Loucy (cell line): ENCODE measurements at regions not wholly inside any gene's neighbourhood (a gene's known extent, or its start where the extent isn't known, plus 50 kb on each side); places are given as distances from the start of the nearest gene placed in this dataset.

Source experiments
- CTCF ChIP-seq: fragments of 200-600 bp; sonication (generic); conservative IDR thresholded peaks from 2 replicates; pipeline ENCODE4 v1.5.1; 2014; ENCODE audit warnings: mild to moderate bottlenecking, antibody characterized with exemption, low read length
- EZH2phosphoT487 ChIP-seq: fragments of 200-600 bp; IDR thresholded peaks from 2 replicates; pipeline ENCODE4 v1.6.1; 2018; ENCODE audit warnings: antibody characterized with exemption, mild to moderate bottlenecking, moderate library complexity, borderline replicate concordance

DNA sequence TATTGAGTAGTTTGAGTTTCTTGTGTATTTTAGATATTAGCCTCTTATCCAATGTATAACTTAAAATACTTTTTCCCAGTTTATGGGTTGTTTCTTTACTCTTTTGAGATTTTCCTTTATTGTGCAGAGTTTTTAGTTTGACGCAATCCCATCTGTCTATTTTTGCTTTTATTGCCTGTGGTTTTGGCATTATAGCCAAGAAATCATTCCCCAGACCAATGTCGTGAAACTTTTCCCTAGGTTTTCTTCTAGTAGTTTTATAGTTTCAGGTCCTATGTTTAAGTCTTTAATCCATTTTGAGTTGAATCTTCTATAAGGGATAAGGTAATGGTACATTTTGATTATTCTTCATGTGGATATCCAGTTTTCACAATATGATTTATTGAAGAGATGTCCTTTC is 87.6 kb downstream of the LEPR start:
- no peak for TF ChIP-seq CTCF
- no peak for TF ChIP-seq EZH2phosphoT487
